ENCODE measurements at regions not wholly inside any gene's neighbourhood (a gene's known extent, or its start where the extent isn't known, plus 50 kb on each side); places are given as distances from the start of the nearest gene placed in this dataset.

GRCh38 chr10:3906511-3907111 is 121.6 kb upstream of the KLF6 start:
- Histone ChIP-seq H3K36me3 (no peaks in the 10 kb centered on the region), H3K9me3 (no peaks in the 10 kb centered on the region), H3K27ac (no peak overlapping the region), H3K4me3 (no peak overlapping the region), H3K27me3 (no peaks in the 10 kb centered on the region), H3K4me1 (peaks cover 0 to 12% (median 1%) of the 10 kb centered on the region in 4 donors)
- no peak for TF ChIP-seq CTCF (IDR thresholded peaks at IDR 0.05)
- intact Hi-C loops (cut with DNase I; ENCODE audit: low total_unique reads) = no loop called here
- DNase-seq = peak in 1 of 2 donors; percentile 44

GRCh38 chr10:3904419-3904960 is 119.5 kb upstream of the KLF6 start:
- intact Hi-C loops (cut with DNase I; ENCODE audit: low total_unique reads) = no loop called here
- no peak for DNase-seq
- H3K27me3 ChIP-seq = no peaks in the 10 kb centered on the region
- H3K36me3 ChIP-seq = no peaks in the 10 kb centered on the region
- H3K27ac ChIP-seq = no peak overlapping the region
- TF ChIP-seq CTCF (IDR thresholded peaks at IDR 0.05) = no peak
- no peak overlapping the region for H3K4me3 ChIP-seq
- H3K9me3 ChIP-seq = no peaks in the 10 kb centered on the region
- peaks cover 0 to 9% (median 1%) of the 10 kb centered on the region in 4 donors for H3K4me1 ChIP-seq

GRCh38 chr10:3902809-3903410 is 117.9 kb upstream of the KLF6 start:
- DNase-seq = no peak
- intact Hi-C loops (cut with DNase I; ENCODE audit: low total_unique reads) = no loop called here
- no peaks in the 10 kb centered on the region for H3K9me3 ChIP-seq
- no peaks in the 10 kb centered on the region for H3K36me3 ChIP-seq
- no peak overlapping the region for H3K4me3 ChIP-seq
- no peak overlapping the region for H3K27ac ChIP-seq
- TF ChIP-seq CTCF (IDR thresholded peaks at IDR 0.05) = no peak
- H3K4me1 ChIP-seq = peaks cover 0 to 9% (median 1%) of the 10 kb centered on the region in 4 donors
- H3K27me3 ChIP-seq = no peaks in the 10 kb centered on the region

GRCh38 chr10:3902054-3902808 is 117.2 kb upstream of the KLF6 start:
- no peak for TF ChIP-seq CTCF (IDR thresholded peaks at IDR 0.05)
- H3K4me3 ChIP-seq = no peak overlapping the region
- DNase-seq = no peak
- peaks cover 0 to 14% (median 1%) of the 10 kb centered on the region in 4 donors for H3K4me1 ChIP-seq
- H3K9me3 ChIP-seq = no peaks in the 10 kb centered on the region
- no peaks in the 10 kb centered on the region for H3K36me3 ChIP-seq
- H3K27me3 ChIP-seq = no peaks in the 10 kb centered on the region
- intact Hi-C loops (cut with DNase I; ENCODE audit: low total_unique reads) = no loop called here
- H3K27ac ChIP-seq = no peak overlapping the region

- Histone ChIP-seq H3K27me3 (no peaks in the 10 kb centered on the region), H3K36me3 (no peaks in the 10 kb centered on the region), H3K4me3 (no peak overlapping the region), H3K4me1 (peaks cover 0 to 18% (median 1%) of the 10 kb centered on the region in 4 donors), H3K9me3 (no peaks in the 10 kb centered on the region), H3K27ac (no peak overlapping the region)
- DNase-seq = no peak
- TF ChIP-seq CTCF (IDR thresholded peaks at IDR 0.05) = no peak
- intact Hi-C loops (cut with DNase I; ENCODE audit: low total_unique reads) = no loop called here
Observed at GRCh38 chr10:3901370-3901769, 116.4 kb upstream of the KLF6 start.
